Spleen (tissue), 11 donors: ENCODE measurements at regions not wholly inside any gene's neighbourhood (a gene's known extent, or its start where the extent isn't known, plus 50 kb on each side); places are given as distances from the start of the nearest gene placed in this dataset.

Experiments
- DNase-seq: peaks from one replicate; pipeline ENCODE4 v3.0.0-alpha.2; 2020
- H3K27ac ChIP-seq, 8 donors: fragments of 200-600 bp; sonication (generic) in 7 of 8; 1 replicate in 4 of 8; 2 replicates in 4 of 8; pipeline versions ENCODE4 v1.5.0 to v1.8.0; 2016 to 2021; ENCODE audit warnings: inconsistent platforms in 4 of 8, mild to moderate bottlenecking in 4 of 8, moderate library complexity in 1 of 8
- H3K27me3 ChIP-seq, 7 donors: fragments of 200-600 bp; sonication (generic) in 6 of 7; replicated peaks in 1 of 7; 1 replicate in 4 of 7; 2 replicates in 3 of 7; pipeline versions ENCODE4 v1.5.0 to v1.8.0; 2016 to 2021; ENCODE audit warnings: inconsistent platforms in 3 of 7, mild to moderate bottlenecking in 1 of 7
- H3K36me3 ChIP-seq, 6 donors: fragments of 200-600 bp; sonication (generic) in 5 of 6; 1 replicate in 4 of 6; 2 replicates in 2 of 6; pipeline versions ENCODE4 v1.5.0 to v1.8.0; 2016 to 2021; ENCODE audit warnings: inconsistent platforms in 2 of 6
- H3K4me1 ChIP-seq, 6 donors: fragments of 200-600 bp; sonication (generic) in 5 of 6; 1 replicate in 3 of 6; 2 replicates in 3 of 6; pipeline versions ENCODE4 v1.5.0 to v1.8.0; 2016 to 2021; ENCODE audit warnings: inconsistent platforms in 3 of 6
- H3K4me3 ChIP-seq, 8 donors: fragments of 200-600 bp; sonication (generic) in 7 of 8; 1 replicate in 4 of 8; 2 replicates in 4 of 8; pipeline versions ENCODE4 v1.5.0 to v1.8.0; 2016 to 2021; ENCODE audit warnings: inconsistent platforms in 4 of 8, mild to moderate bottlenecking in 4 of 8, moderate library complexity in 2 of 8
- H3K9me3 ChIP-seq, 8 donors: fragments of 200-600 bp; sonication (generic) in 7 of 8; 1 replicate in 4 of 8; 2 replicates in 4 of 8; pipeline versions ENCODE4 v1.5.0 to v1.8.0; 2016 to 2021; ENCODE audit warnings: inconsistent platforms in 4 of 8
- CTCF ChIP-seq, 11 experiments: fragments of 200-600 bp in 7 of 11; fragments of 450-650 bp in 4 of 11; sonication (generic) in 4 of 11; IDR thresholded peaks in 8 of 11; conservative IDR thresholded peaks in 3 of 11; 1 replicate in 7 of 11; 2 replicates in 4 of 11; pipeline versions ENCODE4 v1.4.0 to v1.8.0; 2016 to 2021; ENCODE audit warnings: antibody characterized with exemption in 11 of 11, inconsistent platforms in 4 of 11, mild to moderate bottlenecking in 1 of 11
- POLR2A ChIP-seq, 3 donors: fragments of 450-650 bp; IDR thresholded peaks; one replicate each; pipeline ENCODE4 v1.5.1; 2017; ENCODE audit warnings: antibody characterized with exemption in 3 of 3, mild to moderate bottlenecking in 1 of 3
- POLR2AphosphoS5 ChIP-seq, 3 donors: sonication (generic); formaldehyde crosslinking; IDR thresholded peaks; one replicate each; pipeline ENCODE4 v1.5.1; 2017; ENCODE audit warnings: antibody characterized with exemption in 3 of 3
- WGBS, 5 donors: extraction: QIAGEN DNeasy Blood & Tissue Kit in 3 of 5; methylation state at CpG; one replicate each; pipeline versions ENCODE4 v1.1.5 to v1.1.7; 2013 to 2018; 5-methylcytosine and 5-hydroxymethylcytosine counted together
- intact Hi-C: fragments of 100-400 bp; cut with DNase I; formaldehyde crosslinking; loops from one replicate; pipeline ENCODE4 v1.15.0; 2023; ENCODE audit warnings: low total_unique reads
- donor health status: healthy with polysubstance abuse.
- donor health status: DM: no; HTN: no; CAD: no; lungs with moderate emphysema.
- donor health status: DM: no; HTN: no; CAD: no.
- donor health status: Bipolar disorder and iron deficiency.
- donor health status: healthy.
- donor health status: DM: no; HTN: no; CAD: no.
- donor health status: DM: yes; HTN: yes; CAD: no.

DNA sequence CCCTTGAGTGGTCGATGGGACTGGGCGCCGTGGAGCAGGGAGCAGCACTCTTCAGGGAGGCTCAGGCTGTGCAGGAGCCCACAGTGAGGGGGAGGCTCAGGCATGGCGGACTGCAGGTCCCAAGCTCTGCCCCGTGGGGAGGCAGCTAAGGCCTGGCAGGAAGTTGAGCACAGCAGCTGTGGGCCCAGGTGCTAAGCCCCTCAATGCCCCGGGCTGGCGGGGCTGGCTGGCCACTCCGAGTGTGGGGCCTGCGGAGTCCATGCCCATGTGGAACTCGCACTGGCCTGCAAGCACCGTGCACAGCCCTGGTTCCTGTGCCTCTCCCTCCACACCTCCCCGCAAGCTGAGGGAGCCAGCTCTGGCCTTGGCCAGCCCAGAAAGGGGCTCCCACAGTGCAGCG lies 948.4 kb upstream of the EYS start:
- no peak for DNase-seq
- TF ChIP-seq CTCF (IDR thresholded peaks at IDR 0.05 in 8 of 11, conservative IDR thresholded peaks at IDR 0.05 in 3 of 11) (no peak), POLR2AphosphoS5 (IDR thresholded peaks at IDR 0.05) (no peak), POLR2A (IDR thresholded peaks at IDR 0.05) (no peak)
- WGBS, 5 donors, result 88 to 98% (median 94%) methylated on average over 5 to 13 of the region's 13 CpGs

DNA sequence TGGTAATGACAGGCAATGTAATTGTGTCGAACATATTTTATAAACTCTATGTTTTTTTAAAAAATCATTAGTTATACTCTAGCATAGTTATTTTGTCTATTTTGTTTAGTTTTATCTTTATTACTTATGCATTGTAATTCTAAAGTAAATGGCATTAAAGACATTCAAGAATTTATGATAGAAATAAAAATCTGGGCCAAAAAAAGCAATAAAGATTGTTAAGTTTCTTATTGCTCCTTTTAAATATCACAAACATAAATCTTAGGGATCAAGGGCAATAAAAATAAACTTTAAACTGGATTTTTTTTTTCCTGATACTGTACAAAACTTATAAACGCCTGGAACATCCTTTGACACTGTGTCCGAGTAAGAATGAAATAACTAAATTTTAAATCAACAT lies 931.5 kb upstream of the EYS start:
- intact Hi-C loops, result no loop called here
- no peak for DNase-seq
- no peaks in the 10 kb centered on the region for H3K36me3 ChIP-seq
- TF ChIP-seq CTCF (IDR thresholded peaks at IDR 0.05 in 8 of 11, conservative IDR thresholded peaks at IDR 0.05 in 3 of 11), result no peak
- TF ChIP-seq POLR2A (IDR thresholded peaks at IDR 0.05), result no peak
- TF ChIP-seq POLR2AphosphoS5 (IDR thresholded peaks at IDR 0.05), result no peak
- no peaks in the 10 kb centered on the region for H3K27me3 ChIP-seq
- 78 to 87% (median 83%) methylated on average over 3 of the region's 3 CpGs for whole genome bisulfite sequencing, 5 donors
- no peak overlapping the region for H3K4me3 ChIP-seq
- H3K4me1 ChIP-seq, result no peaks in the 10 kb centered on the region
- no peak overlapping the region for H3K27ac ChIP-seq
- peaks cover 0 to 25% (median 7%) of the 10 kb centered on the region in 8 donors for H3K9me3 ChIP-seq

More for the DNA sequence above, 948.4 kb upstream of the EYS start:
- H3K36me3 ChIP-seq, result no peaks in the 10 kb centered on the region
- no peak overlapping the region for H3K27ac ChIP-seq
- intact Hi-C loops, result no loop called here
- no peaks in the 10 kb centered on the region for H3K27me3 ChIP-seq
- H3K4me3 ChIP-seq, result no peak overlapping the region
- H3K9me3 ChIP-seq, result peaks cover 0 to 34% (median 25%) of the 10 kb centered on the region in 8 donors
- H3K4me1 ChIP-seq, result no peaks in the 10 kb centered on the region

- Histone ChIP-seq H3K4me1 (no peaks in the 10 kb centered on the region), H3K4me3 (no peak overlapping the region), H3K9me3 (peaks cover 0 to 24% (median 5%) of the 10 kb centered on the region in 8 donors), H3K27ac (no peak overlapping the region), H3K27me3 (no peaks in the 10 kb centered on the region), H3K36me3 (no peaks in the 10 kb centered on the region)
- 78 to 92% (median 83%) methylated on average over 5 of the region's 5 CpGs for WGBS, 5 donors
- no peak for DNase-seq
- TF ChIP-seq POLR2AphosphoS5 (IDR thresholded peaks at IDR 0.05) (no peak), CTCF (IDR thresholded peaks at IDR 0.05 in 8 of 11, conservative IDR thresholded peaks at IDR 0.05 in 3 of 11) (no peak), POLR2A (IDR thresholded peaks at IDR 0.05) (no peak)
- intact Hi-C loops, result no loop called here
These were observed 931.1 kb upstream of the EYS start for GRCh38 chr6:66638099-66638498.

GRCh38 chr6:66628917-66629316 lies 921.9 kb upstream of the EYS start:
- H3K4me3 ChIP-seq, result no peak overlapping the region
- H3K4me1 ChIP-seq, result no peaks in the 10 kb centered on the region
- H3K27ac ChIP-seq, result no peak overlapping the region
- DNase-seq, result no peak
- peaks cover 0 to 5% (median 0%) of the 10 kb centered on the region in 8 donors for H3K9me3 ChIP-seq
- no peaks in the 10 kb centered on the region for H3K27me3 ChIP-seq
- TF ChIP-seq POLR2AphosphoS5 (IDR thresholded peaks at IDR 0.05) (no peak), CTCF (IDR thresholded peaks at IDR 0.05 in 8 of 11, conservative IDR thresholded peaks at IDR 0.05 in 3 of 11) (no peak)
- intact Hi-C loops, result no loop called here
- no peaks in the 10 kb centered on the region for H3K36me3 ChIP-seq
